ENCODE measurements at regions not wholly inside any gene's neighbourhood (a gene's known extent, or its start where the extent isn't known, plus 50 kb on each side); places are given as distances from the start of the nearest gene placed in this dataset.

- 100% methylated on average over 1 of the region's 5 CpGs for WGBS (ENCODE audit: insufficient coverage)
- Histone ChIP-seq H2AFZ (ENCODE audit: insufficient read depth, low read depth, low read length, poor library complexity, severe bottlenecking) (no peak overlapping the region), H3K27ac (ENCODE audit: low read depth in 1 of 2, low read length in 2 of 2) (no peak overlapping the region), H3K27me3 (ENCODE audit: control insufficient read depth in 2 of 2, insufficient read depth in 2 of 2, low read length in 2 of 2) (no peaks in the 10 kb centered on the region), H3K4me3 (replicated peaks in 1 of 3; ENCODE audit: low read depth in 2 of 3, low read length in 3 of 3) (no peak overlapping the region), H4K20me1 (ENCODE audit: insufficient read depth, low read length) (no peaks in the 10 kb centered on the region), H3K36me3 (replicated peaks in 1 of 2; ENCODE audit: control insufficient read depth in 1 of 2, insufficient read depth in 2 of 2, low read length in 2 of 2) (no peaks in the 10 kb centered on the region), H3K79me2 (ENCODE audit: insufficient read depth, low read length) (no peaks in the 10 kb centered on the region), H3K9me3 (replicated peaks in 1 of 2; ENCODE audit: control insufficient read depth in 1 of 2, insufficient read depth in 1 of 2, low read length in 2 of 2) (peaks cover 0 to 6% of the 10 kb centered on the region in 2 donors), H3K4me2 (replicated peaks; ENCODE audit: extremely low read depth, low read length, poor library complexity, severe bottlenecking) (no peak overlapping the region), H3K4me1 (ENCODE audit: control insufficient read depth in 1 of 2, insufficient read depth in 2 of 2, low read length in 2 of 2) (no peaks in the 10 kb centered on the region), H3K9ac (ENCODE audit: insufficient read depth, low read length, poor library complexity, severe bottlenecking) (no peak overlapping the region)
- intact Hi-C loops (cut with micrococcal nuclease): no loop called here
- H3K4me1 Mint-ChIP-seq: no peaks in the 10 kb centered on the region
- H3K4me3 Mint-ChIP-seq: no peak overlapping the region
- no peaks in the 10 kb centered on the region for H3K27me3 Mint-ChIP-seq (ENCODE audit: low read depth in 3 of 3)
- H3K27ac Mint-ChIP-seq: no peak overlapping the region
- no peak for TF ChIP-seq CTCF (IDR thresholded peaks at IDR 0.05)
- H3K9me3 Mint-ChIP-seq: peaks cover 0 to 12% (median 3%) of the 10 kb centered on the region in 7 donors
- H3K36me3 Mint-ChIP-seq: no peaks in the 10 kb centered on the region
- no peak for DNase-seq
Measured at GRCh38 chr2:142742371-142743214, 134.9 kb upstream of the KYNU start.

GRCh38 chr2:142741764-142742269 lies 135.6 kb upstream of the KYNU start:
- Histone ChIP-seq H3K9ac (ENCODE audit: insufficient read depth, low read length, poor library complexity, severe bottlenecking) (no peak overlapping the region), H3K36me3 (replicated peaks in 1 of 2; ENCODE audit: control insufficient read depth in 1 of 2, insufficient read depth in 2 of 2, low read length in 2 of 2) (no peaks in the 10 kb centered on the region), H3K27ac (ENCODE audit: low read depth in 1 of 2, low read length in 2 of 2) (no peak overlapping the region), H4K20me1 (ENCODE audit: insufficient read depth, low read length) (no peaks in the 10 kb centered on the region), H3K27me3 (ENCODE audit: control insufficient read depth in 2 of 2, insufficient read depth in 2 of 2, low read length in 2 of 2) (no peaks in the 10 kb centered on the region), H2AFZ (ENCODE audit: insufficient read depth, low read depth, low read length, poor library complexity, severe bottlenecking) (no peak overlapping the region), H3K4me2 (replicated peaks; ENCODE audit: extremely low read depth, low read length, poor library complexity, severe bottlenecking) (no peak overlapping the region), H3K4me3 (replicated peaks in 1 of 3; ENCODE audit: low read depth in 2 of 3, low read length in 3 of 3) (no peak overlapping the region), H3K9me3 (replicated peaks in 1 of 2; ENCODE audit: control insufficient read depth in 1 of 2, insufficient read depth in 1 of 2, low read length in 2 of 2) (no peaks in the 10 kb centered on the region), H3K79me2 (ENCODE audit: insufficient read depth, low read length) (no peaks in the 10 kb centered on the region), H3K4me1 (ENCODE audit: control insufficient read depth in 1 of 2, insufficient read depth in 2 of 2, low read length in 2 of 2) (no peaks in the 10 kb centered on the region)
- H3K4me3 Mint-ChIP-seq: no peak overlapping the region
- no peak for DNase-seq
- WGBS (ENCODE audit: insufficient coverage): no CpG with 5 or more reads among the region's 2 CpGs
- H3K36me3 Mint-ChIP-seq: no peaks in the 10 kb centered on the region
- no peak overlapping the region for H3K27ac Mint-ChIP-seq
- no peaks in the 10 kb centered on the region for H3K4me1 Mint-ChIP-seq
- no peaks in the 10 kb centered on the region for H3K27me3 Mint-ChIP-seq (ENCODE audit: low read depth in 3 of 3)
- intact Hi-C loops (cut with micrococcal nuclease): no loop called here
- peaks cover 0 to 9% (median 0%) of the 10 kb centered on the region in 7 donors for H3K9me3 Mint-ChIP-seq
- no peak for TF ChIP-seq CTCF (IDR thresholded peaks at IDR 0.05)
